ENCODE measurements at regions not wholly inside any gene's neighbourhood (a gene's known extent, or its start where the extent isn't known, plus 50 kb on each side); places are given as distances from the start of the nearest gene placed in this dataset.
"Not testable (repeated sequence)": the region's sequence is repeated elsewhere in the genome, so short reads cannot be mapped to it uniquely, and the experiment has no call there.

- no peak for DNase-seq
Measured at GRCh38 chr1:30229557-30229956, 493.8 kb downstream of the MATN1 start.

GRCh38 chr1:30226648-30227047 is 496.7 kb downstream of the MATN1 start:
- DNase-seq: no peak

- no peak for DNase-seq
Measured at GRCh38 chr1:30225357-30225756, 498.0 kb downstream of the MATN1 start.

- no peak for DNase-seq
Measured at GRCh38 chr1:30219675-30220074, 503.7 kb downstream of the MATN1 start.

- DNase-seq: no peak
Measured at GRCh38 chr1:30218438-30218837, 504.9 kb downstream of the MATN1 start.

- DNase-seq: no peak
Measured at GRCh38 chr1:30216602-30217001, 506.8 kb downstream of the MATN1 start.

- DNase-seq: no peak
Measured at GRCh38 chr1:30213936-30214335, 509.4 kb downstream of the MATN1 start.

GRCh38 chr1:30207962-30208361 is 515.4 kb downstream of the MATN1 start:
- not testable (repeated sequence) for DNase-seq

GRCh38 chr1:30206631-30207030 is 516.8 kb downstream of the MATN1 start:
- DNase-seq: not testable (repeated sequence)

GRCh38 chr1:30204916-30205315 is 518.5 kb downstream of the MATN1 start:
- not testable (repeated sequence) for DNase-seq

GRCh38 chr1:30201015-30201414 is 522.4 kb downstream of the MATN1 start:
- DNase-seq: no peak

- DNase-seq: no peak
Measured at GRCh38 chr1:30200161-30200560, 523.2 kb downstream of the MATN1 start.

GRCh38 chr1:30199563-30199962 is 523.8 kb downstream of the MATN1 start:
- DNase-seq: no peak

- DNase-seq: no peak
Measured at GRCh38 chr1:30198795-30199403, 524.5 kb downstream of the MATN1 start.

GRCh38 chr1:30198451-30198760 is 525.0 kb downstream of the MATN1 start:
- DNase-seq: no peak

GRCh38 chr1:30197639-30198450 is 525.5 kb downstream of the MATN1 start:
- no peak for DNase-seq

GRCh38 chr1:30196872-30197638 is 526.3 kb downstream of the MATN1 start:
- DNase-seq: no peak

- DNase-seq: no peak
Measured at GRCh38 chr1:30196457-30196856, 526.9 kb downstream of the MATN1 start.

- DNase-seq: no peak
Measured at GRCh38 chr1:30195424-30196134, 527.8 kb downstream of the MATN1 start.

GRCh38 chr1:30194741-30195423 is 528.5 kb downstream of the MATN1 start:
- DNase-seq: no peak

- DNase-seq: no peak
Measured at GRCh38 chr1:30194046-30194619, 529.3 kb downstream of the MATN1 start.

- no peak for DNase-seq
Measured at GRCh38 chr1:30192969-30193630, 530.3 kb downstream of the MATN1 start.

Data from activated T-cell treated with anti-CD3 and anti-CD28 coated beads, Interleukin-2, amount 50 U/mL, for 1 hour (primary cell).